IPS-15b (cell line): ENCODE measurements at regions not wholly inside any gene's neighbourhood (a gene's known extent, or its start where the extent isn't known, plus 50 kb on each side); places are given as distances from the start of the nearest gene placed in this dataset.
"Not testable (repeated sequence)": the region's sequence is repeated elsewhere in the genome, so short reads cannot be mapped to it uniquely, and the experiment has no call there.

Experiments used
- H3K27me3 ChIP-seq: one replicate; pipeline ENCODE4 v1.6.1; 2013; ENCODE audit warnings: low read length; ENCODE audit not compliant: control insufficient read depth, insufficient read depth
- H3K36me3 ChIP-seq: one replicate; pipeline ENCODE4 v1.6.1; 2013; ENCODE audit warnings: low read length; ENCODE audit not compliant: control insufficient read depth, insufficient read depth
- H3K4me1 ChIP-seq: one replicate; pipeline ENCODE4 v1.6.1; 2013; ENCODE audit warnings: mild to moderate bottlenecking, low read length; ENCODE audit not compliant: control insufficient read depth, insufficient read depth
- H3K4me3 ChIP-seq: one replicate; pipeline ENCODE4 v1.5.1; 2013; ENCODE audit warnings: low read depth, low read length
- H3K9ac ChIP-seq: one replicate; pipeline ENCODE4 v1.6.1; 2013; ENCODE audit warnings: low read depth, mild to moderate bottlenecking, low read length
- H3K9me3 ChIP-seq: one replicate; pipeline ENCODE4 v1.6.1; 2013; ENCODE audit warnings: mild to moderate bottlenecking, low read length; ENCODE audit not compliant: control insufficient read depth, insufficient read depth

- Histone ChIP-seq H3K27me3 (no peaks in the 10 kb centered on the region), H3K9ac (no peak overlapping the region), H3K4me3 (no peak overlapping the region), H3K4me1 (no peaks in the 10 kb centered on the region), H3K36me3 (no peaks in the 10 kb centered on the region), H3K9me3 (no peaks in the 10 kb centered on the region)
These were observed 720.7 kb upstream of the ADGRB3 start for GRCh38 chr6:67914419-67914818.

- Histone ChIP-seq H3K9me3 (no peaks in the 10 kb centered on the region), H3K4me3 (no peak overlapping the region), H3K9ac (no peak overlapping the region), H3K27me3 (no peaks in the 10 kb centered on the region), H3K4me1 (no peaks in the 10 kb centered on the region), H3K36me3 (no peaks in the 10 kb centered on the region)
These were observed 725.7 kb upstream of the ADGRB3 start for GRCh38 chr6:67909354-67909753.

- H3K4me1 ChIP-seq: no peaks in the 10 kb centered on the region
These were observed 726.7 kb upstream of the ADGRB3 start for GRCh38 chr6:67908379-67908778.

GRCh38 chr6:67904735-67905134 is 730.3 kb upstream of the ADGRB3 start:
- not testable (repeated sequence) for H3K9me3 ChIP-seq, H3K27me3 ChIP-seq, H3K4me1 ChIP-seq, H3K4me3 ChIP-seq, H3K9ac ChIP-seq, H3K36me3 ChIP-seq

More at GRCh38 chr6:67908379-67908778, 726.7 kb upstream of the ADGRB3 start:
- Histone ChIP-seq H3K4me3 (no peak overlapping the region), H3K9ac (no peak overlapping the region), H3K9me3 (no peaks in the 10 kb centered on the region), H3K27me3 (no peaks in the 10 kb centered on the region), H3K36me3 (no peaks in the 10 kb centered on the region)

- no peak overlapping the region for H3K9ac ChIP-seq
- no peaks in the 10 kb centered on the region for H3K4me1 ChIP-seq
- no peaks in the 10 kb centered on the region for H3K9me3 ChIP-seq
- H3K4me3 ChIP-seq: no peak overlapping the region
- no peaks in the 10 kb centered on the region for H3K36me3 ChIP-seq
- H3K27me3 ChIP-seq: no peaks in the 10 kb centered on the region
These were observed 736.2 kb upstream of the ADGRB3 start for GRCh38 chr6:67898875-67899274.

DNA sequence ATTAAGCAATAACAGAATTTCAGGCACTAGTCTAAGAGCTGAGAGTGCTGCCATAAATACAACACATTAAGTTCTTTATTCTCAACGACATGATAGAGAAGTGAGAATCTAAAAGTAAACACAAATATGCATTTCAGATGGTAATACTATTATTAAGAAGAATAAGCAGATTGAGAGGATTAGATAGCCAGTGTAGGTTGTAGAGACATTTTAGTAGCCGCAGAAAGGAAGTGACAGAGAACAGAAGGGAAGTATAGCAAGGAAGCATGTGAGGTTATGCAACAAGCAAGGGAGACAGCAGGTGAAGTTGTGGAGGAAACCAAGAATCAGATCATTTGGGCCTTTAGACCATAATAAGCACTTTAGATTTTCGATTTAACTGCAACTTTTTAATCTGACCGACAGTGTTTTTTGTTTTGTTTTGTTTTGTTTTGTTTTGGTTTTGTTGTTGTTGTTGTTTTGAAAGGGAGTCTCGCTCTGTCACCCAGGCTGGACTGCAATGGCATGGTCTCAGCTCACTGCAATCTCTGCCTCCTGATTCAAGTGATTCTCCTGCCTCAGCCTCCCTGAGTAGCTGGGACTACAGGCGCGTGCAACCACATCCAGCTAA is 737.0 kb upstream of the ADGRB3 start:
- H3K9me3 ChIP-seq: no peaks in the 10 kb centered on the region
- H3K27me3 ChIP-seq: no peaks in the 10 kb centered on the region
- no peaks in the 10 kb centered on the region for H3K4me1 ChIP-seq
- no peak overlapping the region for H3K9ac ChIP-seq
- no peak overlapping the region for H3K4me3 ChIP-seq
- H3K36me3 ChIP-seq: no peaks in the 10 kb centered on the region

GRCh38 chr6:67896476-67896875 is 738.6 kb upstream of the ADGRB3 start:
- no peak overlapping the region for H3K9ac ChIP-seq
- no peaks in the 10 kb centered on the region for H3K4me1 ChIP-seq
- no peaks in the 10 kb centered on the region for H3K27me3 ChIP-seq
- H3K36me3 ChIP-seq: no peaks in the 10 kb centered on the region
- no peak overlapping the region for H3K4me3 ChIP-seq
- no peaks in the 10 kb centered on the region for H3K9me3 ChIP-seq

DNA sequence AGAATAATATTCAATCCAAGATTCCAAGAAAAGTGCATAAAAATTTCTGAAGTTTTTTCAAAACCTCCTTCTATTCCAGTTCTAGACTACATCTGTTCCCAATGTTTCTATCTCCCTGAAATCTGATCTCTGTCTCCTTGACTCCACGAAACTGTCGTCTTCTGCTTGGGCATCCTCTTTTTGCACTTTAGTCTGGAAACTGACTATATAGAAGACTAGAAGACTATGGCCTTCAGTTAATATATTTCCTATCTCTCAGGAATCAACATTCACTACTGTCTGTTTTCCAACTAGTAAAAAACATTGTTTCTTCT is 745.4 kb upstream of the ADGRB3 start:
- H3K9ac ChIP-seq: no peak overlapping the region
- no peak overlapping the region for H3K4me3 ChIP-seq
- no peaks in the 10 kb centered on the region for H3K4me1 ChIP-seq
- H3K36me3 ChIP-seq: no peaks in the 10 kb centered on the region
- H3K9me3 ChIP-seq: no peaks in the 10 kb centered on the region
- H3K27me3 ChIP-seq: no peaks in the 10 kb centered on the region

DNA sequence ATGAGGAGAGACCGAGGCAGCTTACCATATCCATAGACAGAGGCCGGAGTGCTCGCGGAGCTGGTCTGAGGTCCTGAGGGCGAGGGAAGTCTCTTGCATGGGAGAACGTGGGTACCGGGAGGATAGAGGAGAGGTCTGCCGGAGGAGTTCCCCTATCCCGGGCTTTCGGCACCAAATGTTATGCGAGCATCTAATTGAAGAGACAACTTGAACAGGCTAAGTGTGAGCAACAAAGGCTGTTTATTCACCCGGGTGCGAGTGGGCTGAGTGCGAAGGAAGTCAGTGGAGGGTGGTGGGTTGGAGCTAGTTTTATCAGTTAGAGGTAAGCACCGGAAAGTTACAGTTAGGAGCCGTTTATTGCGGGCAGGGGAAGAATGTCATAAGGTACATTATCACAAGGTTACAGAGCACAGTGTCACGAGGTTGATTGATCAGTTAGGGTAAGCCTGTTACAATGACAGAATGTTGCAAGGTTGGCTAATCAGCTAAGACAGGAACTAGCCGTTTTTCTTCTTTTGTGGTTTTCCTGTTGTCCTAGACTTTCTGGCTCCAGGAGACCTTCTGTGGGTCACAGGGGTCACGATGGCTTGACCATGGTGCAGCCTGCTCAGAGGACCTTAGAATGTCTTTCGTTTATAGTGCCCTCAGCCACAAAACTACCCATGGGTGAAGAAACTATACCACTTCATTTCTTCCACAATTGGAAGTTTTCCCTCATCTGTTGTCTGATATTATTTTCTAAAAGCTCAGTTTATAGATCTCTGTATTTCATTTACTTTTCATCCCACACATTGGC is 746.0 kb upstream of the ADGRB3 start:
- no peak overlapping the region for H3K9ac ChIP-seq
- H3K9me3 ChIP-seq: no peaks in the 10 kb centered on the region
- H3K4me3 ChIP-seq: no peak overlapping the region
- no peaks in the 10 kb centered on the region for H3K4me1 ChIP-seq
- no peaks in the 10 kb centered on the region for H3K27me3 ChIP-seq
- no peaks in the 10 kb centered on the region for H3K36me3 ChIP-seq

DNA sequence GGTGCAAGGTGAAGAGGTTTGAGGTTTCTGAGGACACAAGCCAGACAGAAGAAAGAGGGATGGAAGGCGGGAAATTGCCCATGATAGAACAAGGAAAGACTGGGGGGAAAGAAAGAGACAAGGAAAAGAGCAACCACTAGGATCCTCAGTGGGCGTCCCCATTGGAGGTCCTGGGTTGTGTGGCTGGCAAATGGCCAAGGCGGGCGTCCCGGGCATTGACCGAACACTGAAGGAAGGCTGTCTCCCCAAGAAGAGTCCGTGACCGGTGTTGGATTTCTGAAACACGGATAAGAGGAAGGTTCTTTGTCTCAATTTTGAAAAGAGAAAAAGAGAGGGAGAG is 746.6 kb upstream of the ADGRB3 start:
- Histone ChIP-seq H3K9ac (no peak overlapping the region), H3K4me3 (no peak overlapping the region), H3K4me1 (no peaks in the 10 kb centered on the region), H3K9me3 (no peaks in the 10 kb centered on the region), H3K27me3 (no peaks in the 10 kb centered on the region), H3K36me3 (no peaks in the 10 kb centered on the region)

- Histone ChIP-seq H3K27me3 (no peaks in the 10 kb centered on the region), H3K4me3 (no peak overlapping the region), H3K4me1 (no peaks in the 10 kb centered on the region), H3K9ac (no peak overlapping the region), H3K36me3 (no peaks in the 10 kb centered on the region), H3K9me3 (no peaks in the 10 kb centered on the region)
These were observed 747.1 kb upstream of the ADGRB3 start for GRCh38 chr6:67887747-67888545.

DNA sequence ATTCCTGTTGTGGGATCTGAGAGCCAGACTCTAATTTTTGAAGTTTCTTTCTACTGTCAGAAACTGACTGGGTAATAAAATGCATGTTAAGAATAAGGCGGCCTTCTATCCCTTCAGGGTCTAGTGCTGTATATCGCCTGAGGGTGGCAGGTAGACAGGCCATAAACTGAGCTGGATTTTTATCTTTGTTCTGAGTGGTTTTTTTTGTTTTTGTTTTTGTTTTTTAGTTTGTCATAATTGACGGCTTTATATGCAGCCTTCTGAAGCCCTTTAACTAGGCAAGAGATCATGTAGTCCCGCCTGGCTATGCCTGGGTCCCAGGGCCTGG is 747.7 kb upstream of the ADGRB3 start:
- Histone ChIP-seq H3K36me3 (no peaks in the 10 kb centered on the region), H3K27me3 (no peaks in the 10 kb centered on the region), H3K9me3 (no peaks in the 10 kb centered on the region), H3K9ac (no peak overlapping the region), H3K4me3 (no peak overlapping the region), H3K4me1 (no peaks in the 10 kb centered on the region)
